ENCODE measurements at regions not wholly inside any gene's neighbourhood (a gene's known extent, or its start where the extent isn't known, plus 50 kb on each side); places are given as distances from the start of the nearest gene placed in this dataset.

DNA sequence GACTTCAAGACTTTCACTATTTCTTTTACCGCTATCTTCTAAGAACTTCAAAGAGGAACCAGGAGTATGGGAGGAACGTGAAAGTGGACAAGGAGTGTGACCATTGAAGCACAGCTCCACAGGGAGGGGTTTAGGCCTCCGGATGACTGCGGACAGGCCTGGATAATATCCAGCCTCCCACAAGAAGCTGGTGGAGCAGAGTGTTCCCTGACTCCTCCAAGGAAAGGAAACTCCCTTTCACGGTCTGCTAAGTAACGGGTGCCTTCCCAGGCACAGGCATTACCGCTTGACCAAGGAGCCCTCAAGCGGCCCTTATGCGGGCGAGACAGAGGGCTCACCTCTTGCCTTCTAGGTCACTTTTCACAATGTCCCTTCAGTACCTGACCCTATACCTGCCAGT is 267.0 kb downstream of the RPL10L start:
- H3K9me3 ChIP-seq (replicated peaks in 1 of 2; ENCODE audit: control insufficient read depth in 1 of 2, insufficient read depth in 1 of 2, low read length in 2 of 2): no peaks in the 10 kb centered on the region
- H3K27ac Mint-ChIP-seq: no peak overlapping the region
- H3K4me1 Mint-ChIP-seq: no peaks in the 10 kb centered on the region
- TF ChIP-seq, protein P1, sequence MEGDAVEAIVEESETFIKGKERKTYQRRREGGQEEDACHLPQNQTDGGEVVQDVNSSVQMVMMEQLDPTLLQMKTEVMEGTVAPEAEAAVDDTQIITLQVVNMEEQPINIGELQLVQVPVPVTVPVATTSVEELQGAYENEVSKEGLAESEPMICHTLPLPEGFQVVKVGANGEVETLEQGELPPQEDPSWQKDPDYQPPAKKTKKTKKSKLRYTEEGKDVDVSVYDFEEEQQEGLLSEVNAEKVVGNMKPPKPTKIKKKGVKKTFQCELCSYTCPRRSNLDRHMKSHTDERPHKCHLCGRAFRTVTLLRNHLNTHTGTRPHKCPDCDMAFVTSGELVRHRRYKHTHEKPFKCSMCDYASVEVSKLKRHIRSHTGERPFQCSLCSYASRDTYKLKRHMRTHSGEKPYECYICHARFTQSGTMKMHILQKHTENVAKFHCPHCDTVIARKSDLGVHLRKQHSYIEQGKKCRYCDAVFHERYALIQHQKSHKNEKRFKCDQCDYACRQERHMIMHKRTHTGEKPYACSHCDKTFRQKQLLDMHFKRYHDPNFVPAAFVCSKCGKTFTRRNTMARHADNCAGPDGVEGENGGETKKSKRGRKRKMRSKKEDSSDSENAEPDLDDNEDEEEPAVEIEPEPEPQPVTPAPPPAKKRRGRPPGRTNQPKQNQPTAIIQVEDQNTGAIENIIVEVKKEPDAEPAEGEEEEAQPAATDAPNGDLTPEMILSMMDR (IDR thresholded peaks at IDR 0.05): no peak
- H3K27ac ChIP-seq (ENCODE audit: low read depth in 1 of 2, low read length in 2 of 2): no peak overlapping the region
- H3K36me3 ChIP-seq (replicated peaks in 1 of 2; ENCODE audit: control insufficient read depth in 1 of 2, insufficient read depth in 2 of 2, low read length in 2 of 2): no peaks in the 10 kb centered on the region
- H3K4me2 ChIP-seq (replicated peaks; ENCODE audit: extremely low read depth, low read length, poor library complexity, severe bottlenecking): no peak overlapping the region
- H3K36me3 Mint-ChIP-seq: no peaks in the 10 kb centered on the region
- H3K79me2 ChIP-seq (ENCODE audit: insufficient read depth, low read length): no peaks in the 10 kb centered on the region
- WGBS (ENCODE audit: insufficient coverage): 87% methylated on average over 3 of the region's 10 CpGs
- H3K27me3 Mint-ChIP-seq (ENCODE audit: low read depth in 3 of 3): no peaks in the 10 kb centered on the region
- H3K4me1 ChIP-seq (ENCODE audit: control insufficient read depth in 1 of 2, insufficient read depth in 2 of 2, low read length in 2 of 2): no peaks in the 10 kb centered on the region
- DNase-seq: no peak
- no peaks in the 10 kb centered on the region for H4K20me1 ChIP-seq (ENCODE audit: insufficient read depth, low read length)
- no peaks in the 10 kb centered on the region for H3K27me3 ChIP-seq (ENCODE audit: control insufficient read depth in 2 of 2, insufficient read depth in 2 of 2, low read length in 2 of 2)
- no peak overlapping the region for H2AFZ ChIP-seq (ENCODE audit: insufficient read depth, low read depth, low read length, poor library complexity, severe bottlenecking)
- intact Hi-C loops (cut with micrococcal nuclease): no loop called here
- peaks cover 2 to 9% (median 3%) of the 10 kb centered on the region in 7 donors for H3K9me3 Mint-ChIP-seq
- H3K4me3 ChIP-seq (replicated peaks in 1 of 3; ENCODE audit: low read depth in 2 of 3, low read length in 3 of 3): no peak overlapping the region
- H3K9ac ChIP-seq (ENCODE audit: insufficient read depth, low read length, poor library complexity, severe bottlenecking): no peak overlapping the region
- no peak overlapping the region for H3K4me3 Mint-ChIP-seq

DNA sequence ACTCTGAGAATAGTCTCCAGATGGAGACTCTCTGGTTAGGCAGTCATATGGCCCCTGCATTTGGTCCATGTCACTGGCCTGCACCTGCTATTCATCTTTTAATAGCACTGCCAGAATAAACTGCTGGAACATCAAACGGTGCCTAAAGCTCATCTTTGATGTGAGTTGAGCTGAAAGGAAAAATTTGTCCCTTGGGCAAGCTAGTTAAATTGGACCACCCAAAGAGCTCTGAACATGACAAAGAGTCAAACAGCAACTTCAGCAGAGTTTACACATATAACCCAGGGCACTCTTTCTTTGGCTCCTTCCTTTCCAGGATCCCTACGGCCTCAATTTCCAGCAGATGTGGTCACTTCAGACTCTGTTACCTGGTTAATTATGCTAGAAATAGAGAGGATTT is 269.9 kb downstream of the RPL10L start:
- no peaks in the 10 kb centered on the region for H3K79me2 ChIP-seq (ENCODE audit: insufficient read depth, low read length)

More for the DNA sequence above, 269.9 kb downstream of the RPL10L start:
- Mint-ChIP-seq H3K36me3 (no peaks in the 10 kb centered on the region), H3K4me3 (no peak overlapping the region), H3K9me3 (peaks cover 0 to 6% (median 3%) of the 10 kb centered on the region in 7 donors), H3K27me3 (ENCODE audit: low read depth in 3 of 3) (no peaks in the 10 kb centered on the region), H3K4me1 (no peaks in the 10 kb centered on the region), H3K27ac (no peak overlapping the region)
- H3K27me3 ChIP-seq (ENCODE audit: control insufficient read depth in 2 of 2, insufficient read depth in 2 of 2, low read length in 2 of 2): no peaks in the 10 kb centered on the region
- H3K4me2 ChIP-seq (replicated peaks; ENCODE audit: extremely low read depth, low read length, poor library complexity, severe bottlenecking): no peak overlapping the region
- no peak overlapping the region for H2AFZ ChIP-seq (ENCODE audit: insufficient read depth, low read depth, low read length, poor library complexity, severe bottlenecking)
- intact Hi-C loops (cut with micrococcal nuclease): no loop called here
- peaks cover 0 to 7% of the 10 kb centered on the region in 2 donors for H3K9me3 ChIP-seq (replicated peaks in 1 of 2; ENCODE audit: control insufficient read depth in 1 of 2, insufficient read depth in 1 of 2, low read length in 2 of 2)
- no peak overlapping the region for H3K9ac ChIP-seq (ENCODE audit: insufficient read depth, low read length, poor library complexity, severe bottlenecking)
- no peaks in the 10 kb centered on the region for H3K4me1 ChIP-seq (ENCODE audit: control insufficient read depth in 1 of 2, insufficient read depth in 2 of 2, low read length in 2 of 2)
- no peak overlapping the region for H3K27ac ChIP-seq (ENCODE audit: low read depth in 1 of 2, low read length in 2 of 2)
- no peaks in the 10 kb centered on the region for H4K20me1 ChIP-seq (ENCODE audit: insufficient read depth, low read length)
- H3K36me3 ChIP-seq (replicated peaks in 1 of 2; ENCODE audit: control insufficient read depth in 1 of 2, insufficient read depth in 2 of 2, low read length in 2 of 2): no peaks in the 10 kb centered on the region
- no CpG with 5 or more reads among the region's 2 CpGs for WGBS (ENCODE audit: insufficient coverage)
- DNase-seq: no peak
- H3K4me3 ChIP-seq (replicated peaks in 1 of 3; ENCODE audit: low read depth in 2 of 3, low read length in 3 of 3): no peak overlapping the region
- TF ChIP-seq, protein P1 (IDR thresholded peaks at IDR 0.05): no peak
